Common myeloid progenitor, CD34-positive (primary cell): ENCODE measurements at regions not wholly inside any gene's neighbourhood (a gene's known extent, or its start where the extent isn't known, plus 50 kb on each side); places are given as distances from the start of the nearest gene placed in this dataset.

ENCODE experiments used
- CTCF ChIA-PET: fragments of 350-600 bp; sonication (Branson Sonifier 250); formaldehyde crosslinking; loops from one replicate; lab custom pipeline; 2021; ENCODE audit warnings: antibody characterized with exemption; lab: Charles Lee
- POLR2A ChIA-PET: fragments of 350-600 bp; sonication (Branson Sonifier 250); formaldehyde crosslinking; loops from one replicate; lab custom pipeline; 2021; ENCODE audit warnings: antibody characterized with exemption; lab: Charles Lee
- DNase-seq, 3 donors: peaks; one replicate each; pipeline versions ENCODE4 v3.0.0 to v3.0.0-alpha.2; 2013
- H3K27ac ChIP-seq, 2 experiments: 1 replicate in 1 of 2; 2 replicates in 1 of 2; pipeline ENCODE4 v1.7.0; 2013; ENCODE audit warnings: inconsistent platforms in 2 of 2, low read length in 2 of 2, mild to moderate bottlenecking in 2 of 2, low read depth in 1 of 2, moderate library complexity in 1 of 2; ENCODE audit not compliant: severe bottlenecking in 2 of 2, insufficient read depth in 1 of 2, poor library complexity in 1 of 2
- H3K27me3 ChIP-seq, 5 experiments: replicated peaks in 2 of 5; 1 replicate in 3 of 5; 2 replicates in 2 of 5; pipeline versions ENCODE4 v1.6.1 to v1.7.0; 2013; ENCODE audit warnings: low read length in 4 of 5, mild to moderate bottlenecking in 2 of 5, moderate library complexity in 2 of 5, inconsistent platforms in 1 of 5; ENCODE audit not compliant: insufficient read depth in 5 of 5, control insufficient read depth in 4 of 5
- H3K36me3 ChIP-seq, 4 experiments: 1 replicate in 2 of 4; 2 replicates in 2 of 4; pipeline versions ENCODE4 v1.6.1 to v1.7.0; 2013; ENCODE audit warnings: low read length in 3 of 4, control low read depth in 1 of 4, mild to moderate bottlenecking in 1 of 4; ENCODE audit not compliant: control insufficient read depth in 4 of 4, insufficient read depth in 4 of 4
- H3K4me1 ChIP-seq, 4 experiments: 1 replicate in 3 of 4; 2 replicates in 1 of 4; pipeline versions ENCODE4 v1.6.1 to v1.7.1; 2013; ENCODE audit warnings: low read length in 3 of 4, mild to moderate bottlenecking in 3 of 4, control low read depth in 1 of 4, inconsistent platforms in 1 of 4, moderate library complexity in 1 of 4; ENCODE audit not compliant: control insufficient read depth in 4 of 4, insufficient read depth in 4 of 4; ENCODE audit errors: control extremely low read depth in 1 of 4
- H3K4me3 ChIP-seq, 7 experiments: 1 replicate in 4 of 7; 2 replicates in 3 of 7; pipeline versions ENCODE4 v1.5.1 to v1.7.0; 2013; ENCODE audit warnings: mild to moderate bottlenecking in 7 of 7, low read length in 6 of 7, moderate library complexity in 6 of 7, inconsistent platforms in 2 of 7, low read depth in 2 of 7, control low read depth in 1 of 7; ENCODE audit not compliant: insufficient read depth in 4 of 7, control insufficient read depth in 1 of 7; ENCODE audit errors: extremely low read depth in 1 of 7
- H3K9me3 ChIP-seq, 5 experiments: 1 replicate in 4 of 5; 2 replicates in 1 of 5; pipeline versions ENCODE4 v1.6.1 to v1.7.1; 2013; ENCODE audit warnings: low read length in 4 of 5, mild to moderate bottlenecking in 2 of 5, inconsistent platforms in 1 of 5, low read depth in 1 of 5, moderate library complexity in 1 of 5; ENCODE audit not compliant: control insufficient read depth in 4 of 5, insufficient read depth in 2 of 5; ENCODE audit errors: control extremely low read depth in 1 of 5
- WGBS: methylation state at CpG from one replicate; pipeline ENCODE4 v1.1.5; 2013; ENCODE audit not compliant: insufficient coverage; 5-methylcytosine and 5-hydroxymethylcytosine counted together

GRCh38 chr10:81040031-81040430 lies 502.3 kb downstream of the SH2D4B start:
- POLR2A ChIA-PET = no interaction called here
- Histone ChIP-seq H3K4me3 (no peak overlapping the region), H3K36me3 (no peaks in the 10 kb centered on the region), H3K27me3 (peaks cover 0 to 6% (median 0%) of the 10 kb centered on the region in 5 experiments), H3K4me1 (no peaks in the 10 kb centered on the region), H3K27ac (no peak overlapping the region), H3K9me3 (peaks cover 0 to 4% (median 0%) of the 10 kb centered on the region in 5 experiments)
- CTCF ChIA-PET = no interaction called here
- no peak for DNase-seq
- 100% methylated on average over 1 of the region's 6 CpGs for WGBS

- 100% methylated on average over 1 of the region's 2 CpGs for WGBS
- ChIA-PET POLR2A (no interaction called here), CTCF (no interaction called here)
- Histone ChIP-seq H3K4me1 (no peaks in the 10 kb centered on the region), H3K27ac (no peak overlapping the region), H3K9me3 (peaks cover 0 to 4% (median 0%) of the 10 kb centered on the region in 5 experiments), H3K27me3 (peaks cover 0 to 3% (median 0%) of the 10 kb centered on the region in 5 experiments), H3K4me3 (no peak overlapping the region), H3K36me3 (no peaks in the 10 kb centered on the region)
- DNase-seq = no peak
These were observed 503.2 kb downstream of the SH2D4B start for GRCh38 chr10:81040940-81041339.

- Histone ChIP-seq H3K4me1 (no peaks in the 10 kb centered on the region), H3K36me3 (no peaks in the 10 kb centered on the region), H3K4me3 (no peak overlapping the region), H3K27me3 (peaks cover 0 to 3% (median 0%) of the 10 kb centered on the region in 5 experiments), H3K27ac (no peak overlapping the region), H3K9me3 (no peaks in the 10 kb centered on the region)
- DNase-seq = no peak
- 100% methylated on average over 2 of the region's 2 CpGs for WGBS
- POLR2A ChIA-PET = no interaction called here
- CTCF ChIA-PET = no interaction called here
These were observed 504.9 kb downstream of the SH2D4B start for GRCh38 chr10:81042647-81043046.

GRCh38 chr10:81065474-81065873 lies 527.8 kb downstream of the SH2D4B start:
- 89% methylated on average over 1 of the region's 1 CpG for WGBS
- H3K4me1 ChIP-seq = peaks cover 0 to 2% (median 0%) of the 10 kb centered on the region in 4 experiments
- no peak overlapping the region for H3K27ac ChIP-seq
- H3K27me3 ChIP-seq = peaks cover 0 to 3% (median 0%) of the 10 kb centered on the region in 5 experiments
- DNase-seq = no peak
- H3K4me3 ChIP-seq = no peak overlapping the region
- H3K36me3 ChIP-seq = no peaks in the 10 kb centered on the region
- POLR2A ChIA-PET = no interaction called here
- no peaks in the 10 kb centered on the region for H3K9me3 ChIP-seq
- CTCF ChIA-PET = no interaction called here

GRCh38 chr10:81068460-81068859 lies 530.8 kb downstream of the SH2D4B start:
- Histone ChIP-seq H3K27me3 (peaks cover 0 to 7% (median 0%) of the 10 kb centered on the region in 5 experiments), H3K4me3 (no peak overlapping the region), H3K27ac (no peak overlapping the region), H3K4me1 (no peaks in the 10 kb centered on the region), H3K36me3 (no peaks in the 10 kb centered on the region), H3K9me3 (no peaks in the 10 kb centered on the region)
- ChIA-PET CTCF (no interaction called here), POLR2A (no interaction called here)
- 71% methylated on average over 3 of the region's 3 CpGs for WGBS
- DNase-seq = no peak

- Histone ChIP-seq H3K4me1 (no peaks in the 10 kb centered on the region), H3K4me3 (no peak overlapping the region), H3K27ac (no peak overlapping the region), H3K9me3 (no peaks in the 10 kb centered on the region), H3K36me3 (no peaks in the 10 kb centered on the region), H3K27me3 (peaks cover 0 to 7% (median 0%) of the 10 kb centered on the region in 5 experiments)
- DNase-seq = no peak
- CTCF ChIA-PET = no interaction called here
- POLR2A ChIA-PET = no interaction called here
- WGBS = no CpG with 5 or more reads among the region's 3 CpGs
These were observed 533.5 kb downstream of the SH2D4B start for GRCh38 chr10:81071087-81071796.

- Histone ChIP-seq H3K9me3 (no peaks in the 10 kb centered on the region), H3K36me3 (no peaks in the 10 kb centered on the region), H3K4me1 (no peaks in the 10 kb centered on the region), H3K4me3 (no peak overlapping the region), H3K27ac (no peak overlapping the region), H3K27me3 (peaks cover 0 to 7% (median 0%) of the 10 kb centered on the region in 5 experiments)
- ChIA-PET CTCF (no interaction called here), POLR2A (no interaction called here)
- DNase-seq = no peak
- no CpG with 5 or more reads among the region's 2 CpGs for WGBS
These were observed 535.5 kb downstream of the SH2D4B start for GRCh38 chr10:81073155-81073554.
